ENCODE measurements at regions not wholly inside any gene's neighbourhood (a gene's known extent, or its start where the extent isn't known, plus 50 kb on each side); places are given as distances from the start of the nearest gene placed in this dataset.

GRCh38 chr6:112416866-112417265, 69.7 kb downstream of the RFPL4B start:
- no peak for TF ChIP-seq FOSL1 (IDR thresholded peaks at IDR 0.05; ENCODE audit: low read depth)
- no peak for TF ChIP-seq CTCF (IDR thresholded peaks at IDR 0.05 in 2 of 3, conservative IDR thresholded peaks at IDR 0.05 in 1 of 3; ENCODE audit: borderline replicate concordance in 1 of 3, insufficient read depth in 1 of 3, low read depth in 2 of 3, low read length in 2 of 3)
- TF ChIP-seq YY1 (IDR thresholded peaks at IDR 0.05; ENCODE audit: extremely low read depth, insufficient replicate concordance, low read depth, low read length), result no peak
